Endothelial cell of umbilical vein (primary cell): ENCODE measurements at regions not wholly inside any gene's neighbourhood (a gene's known extent, or its start where the extent isn't known, plus 50 kb on each side); places are given as distances from the start of the nearest gene placed in this dataset.

Experiments used
- CTCF ChIP-seq, 2 donors: IDR thresholded peaks; 1 replicate in 1 of 2; 2 replicates in 1 of 2; pipeline ENCODE4 v1.5.1; 2011; ENCODE audit warnings: low read length in 2 of 2, mild to moderate bottlenecking in 2 of 2, moderate library complexity in 2 of 2, control low read depth in 1 of 2, inconsistent platforms in 1 of 2, low read depth in 1 of 2; ENCODE audit not compliant: insufficient read depth in 1 of 2; ENCODE audit errors: extremely low read depth in 1 of 2
- MAX ChIP-seq: IDR thresholded peaks from 2 replicates; pipeline ENCODE4 v1.6.1; 2011; ENCODE audit not compliant: insufficient read depth, insufficient read length
- POLR2A ChIP-seq: IDR thresholded peaks from 2 replicates; pipeline ENCODE4 v1.6.1; 2012; ENCODE audit warnings: low read depth, mild to moderate bottlenecking, control low read depth, low read length
- POLR2AphosphoS5 ChIP-seq: IDR thresholded peaks from 2 replicates; pipeline ENCODE4 v1.6.1; 2012; ENCODE audit warnings: low read depth, mild to moderate bottlenecking, control low read depth, low read length, moderate library complexity; ENCODE audit not compliant: insufficient read depth

- TF ChIP-seq POLR2A = no peak
- no peak for TF ChIP-seq CTCF (IDR thresholded peaks at IDR 0.05; ENCODE audit: extremely low read depth in 1 of 2, insufficient read depth in 1 of 2, low read depth in 1 of 2, low read length in 2 of 2)
- TF ChIP-seq POLR2AphosphoS5 = no peak
- TF ChIP-seq MAX = no peak
Measured at GRCh38 chr4:10762561-10762960, 78.0 kb upstream of the CLNK start.
